ENCODE measurements at regions not wholly inside any gene's neighbourhood (a gene's known extent, or its start where the extent isn't known, plus 50 kb on each side); places are given as distances from the start of the nearest gene placed in this dataset.

DNA sequence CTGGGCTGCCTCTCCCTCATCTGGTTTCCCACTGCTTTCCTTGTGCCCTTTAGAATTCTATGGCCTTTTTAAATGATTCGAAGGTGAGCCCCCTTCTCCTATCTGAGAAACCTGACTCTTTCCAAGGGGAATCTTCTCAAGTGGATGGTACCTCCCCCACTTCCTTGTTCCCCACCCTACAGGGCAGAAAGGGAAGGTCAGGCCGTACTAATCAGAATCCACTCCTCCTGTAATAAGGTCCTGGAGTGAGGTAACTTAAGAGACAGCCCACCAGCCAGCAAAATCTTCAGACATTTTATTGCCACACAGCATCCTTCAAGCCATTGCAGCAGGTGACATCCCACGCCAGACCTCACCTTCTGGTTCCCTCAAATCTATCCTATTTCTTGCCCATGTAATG lies 84.5 kb downstream of the MINAR1 start:
- no peak overlapping the region for H3K4me3 ChIP-seq (ENCODE audit: low read length)

DNA sequence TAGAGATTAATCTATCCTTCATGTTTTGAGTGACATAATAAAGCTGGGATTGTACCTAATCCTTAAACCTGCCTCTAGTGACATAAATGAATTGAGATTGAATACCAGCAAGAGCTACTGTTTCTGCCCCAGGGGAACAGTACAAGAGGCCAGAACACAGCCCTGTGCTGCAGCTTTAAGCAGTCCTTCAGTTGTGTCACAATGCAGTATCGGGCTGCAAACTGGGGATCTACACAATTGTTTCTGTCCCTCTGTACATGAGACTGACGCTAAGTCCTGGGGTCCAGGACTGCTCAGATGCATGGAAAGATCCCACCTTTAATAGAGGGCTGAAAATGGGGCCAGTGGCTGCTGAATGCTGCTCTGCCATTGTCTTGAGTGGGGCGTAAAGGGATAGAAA lies 87.5 kb downstream of the MINAR1 start:
- Histone ChIP-seq H3K9me3 (ENCODE audit: control insufficient read depth, low read depth, low read length) (no peaks in the 10 kb centered on the region), H3K4me3 (ENCODE audit: low read length) (no peak overlapping the region), H3K9ac (ENCODE audit: low read length) (no peak overlapping the region), H3K27me3 (ENCODE audit: control insufficient read depth, insufficient read depth, low read length) (no peaks in the 10 kb centered on the region), H3K4me1 (ENCODE audit: control insufficient read depth, low read depth, low read length) (no peaks in the 10 kb centered on the region), H3K36me3 (ENCODE audit: control insufficient read depth, low read depth, low read length) (no peaks in the 10 kb centered on the region), H3K27ac (ENCODE audit: low read length) (no peak overlapping the region)

More for the DNA sequence above, 84.5 kb downstream of the MINAR1 start:
- H3K4me1 ChIP-seq (ENCODE audit: control insufficient read depth, low read depth, low read length), result no peaks in the 10 kb centered on the region
- no peak overlapping the region for H3K9ac ChIP-seq (ENCODE audit: low read length)
- H3K27me3 ChIP-seq (ENCODE audit: control insufficient read depth, insufficient read depth, low read length), result no peaks in the 10 kb centered on the region
- H3K36me3 ChIP-seq (ENCODE audit: control insufficient read depth, low read depth, low read length), result no peaks in the 10 kb centered on the region
- H3K27ac ChIP-seq (ENCODE audit: low read length), result no peak overlapping the region
- H3K9me3 ChIP-seq (ENCODE audit: control insufficient read depth, low read depth, low read length), result no peaks in the 10 kb centered on the region

DNA sequence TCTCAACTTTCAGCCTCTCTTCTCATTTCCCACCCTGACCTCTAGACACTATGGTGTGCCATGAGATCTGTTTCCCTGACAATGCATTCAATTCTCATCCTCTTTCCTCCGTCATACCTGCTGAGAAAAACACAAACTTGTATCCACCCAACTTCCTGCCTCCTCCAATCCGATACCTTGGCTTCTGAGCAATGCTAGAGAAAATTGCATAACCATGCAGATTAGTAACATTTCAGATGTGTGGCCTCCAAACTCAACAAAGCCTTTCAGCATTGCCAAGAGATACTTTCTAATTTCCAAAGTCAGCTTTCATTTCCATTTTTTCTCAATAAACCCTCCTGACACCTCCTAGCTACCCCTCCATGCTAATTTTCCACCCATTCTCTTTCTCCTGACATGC lies 88.5 kb downstream of the MINAR1 start:
- H3K4me1 ChIP-seq (ENCODE audit: control insufficient read depth, low read depth, low read length), result no peaks in the 10 kb centered on the region
- H3K4me3 ChIP-seq (ENCODE audit: low read length), result no peak overlapping the region
- no peaks in the 10 kb centered on the region for H3K36me3 ChIP-seq (ENCODE audit: control insufficient read depth, low read depth, low read length)
- H3K27ac ChIP-seq (ENCODE audit: low read length), result no peak overlapping the region
- no peaks in the 10 kb centered on the region for H3K9me3 ChIP-seq (ENCODE audit: control insufficient read depth, low read depth, low read length)
- H3K27me3 ChIP-seq (ENCODE audit: control insufficient read depth, insufficient read depth, low read length), result no peaks in the 10 kb centered on the region
- no peak overlapping the region for H3K9ac ChIP-seq (ENCODE audit: low read length)

DNA sequence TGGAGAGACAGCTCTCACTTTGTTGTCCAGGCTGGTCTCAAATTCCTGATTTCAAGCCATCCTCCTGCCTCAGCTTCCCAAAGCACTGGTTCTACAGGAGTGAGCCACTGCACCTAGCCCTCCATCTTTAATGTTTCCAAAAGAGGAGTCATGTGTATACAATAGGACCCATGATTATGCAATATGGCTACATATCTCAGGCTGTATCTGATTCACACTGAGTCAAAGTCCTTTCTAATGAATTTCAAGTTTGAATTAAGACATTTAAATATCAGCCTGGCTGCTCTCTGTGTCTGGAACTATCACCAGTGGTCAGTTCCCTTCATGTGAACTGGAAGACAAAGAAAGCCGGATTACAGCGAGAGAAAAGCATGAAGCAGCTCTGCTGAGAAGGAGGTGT lies 90.5 kb downstream of the MINAR1 start:
- H3K27ac ChIP-seq (ENCODE audit: low read length), result no peak overlapping the region

GRCh38 chr15:79523266-79523665 lies 91.1 kb downstream of the MINAR1 start:
- H3K4me1 ChIP-seq (ENCODE audit: control insufficient read depth, low read depth, low read length), result no peaks in the 10 kb centered on the region
- no peaks in the 10 kb centered on the region for H3K9me3 ChIP-seq (ENCODE audit: control insufficient read depth, low read depth, low read length)
- no peak overlapping the region for H3K4me3 ChIP-seq (ENCODE audit: low read length)
- no peak overlapping the region for H3K9ac ChIP-seq (ENCODE audit: low read length)
- no peaks in the 10 kb centered on the region for H3K36me3 ChIP-seq (ENCODE audit: control insufficient read depth, low read depth, low read length)
- H3K27ac ChIP-seq (ENCODE audit: low read length), result no peak overlapping the region
- no peaks in the 10 kb centered on the region for H3K27me3 ChIP-seq (ENCODE audit: control insufficient read depth, insufficient read depth, low read length)

More for the DNA sequence above, 90.5 kb downstream of the MINAR1 start:
- H3K27me3 ChIP-seq (ENCODE audit: control insufficient read depth, insufficient read depth, low read length), result no peaks in the 10 kb centered on the region
- H3K36me3 ChIP-seq (ENCODE audit: control insufficient read depth, low read depth, low read length), result no peaks in the 10 kb centered on the region
- no peak overlapping the region for H3K4me3 ChIP-seq (ENCODE audit: low read length)
- no peaks in the 10 kb centered on the region for H3K4me1 ChIP-seq (ENCODE audit: control insufficient read depth, low read depth, low read length)
- no peaks in the 10 kb centered on the region for H3K9me3 ChIP-seq (ENCODE audit: control insufficient read depth, low read depth, low read length)
- H3K9ac ChIP-seq (ENCODE audit: low read length), result no peak overlapping the region

DNA sequence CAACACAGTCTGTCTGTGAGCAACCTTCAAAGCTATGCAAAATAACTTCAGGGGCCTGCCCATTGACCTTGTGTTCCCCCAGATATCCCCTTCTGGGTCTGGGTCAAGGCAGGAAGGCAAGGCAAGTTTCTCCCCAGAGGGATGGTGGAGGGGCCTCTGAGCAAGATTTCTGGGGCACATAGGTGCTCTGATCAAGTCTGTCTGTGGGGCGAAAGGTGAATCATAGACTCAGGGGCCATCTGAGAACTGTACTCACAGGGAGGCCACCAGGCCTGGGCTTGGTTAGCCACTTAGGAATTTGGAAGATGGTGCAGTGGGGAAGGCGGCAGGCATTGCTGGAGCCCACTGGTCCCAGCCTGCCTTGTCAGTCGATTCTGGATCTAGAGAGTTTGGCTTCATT lies 92.4 kb downstream of the MINAR1 start:
- H3K9me3 ChIP-seq (ENCODE audit: control insufficient read depth, low read depth, low read length), result no peaks in the 10 kb centered on the region
- no peak overlapping the region for H3K27ac ChIP-seq (ENCODE audit: low read length)
- H3K36me3 ChIP-seq (ENCODE audit: control insufficient read depth, low read depth, low read length), result no peaks in the 10 kb centered on the region
- H3K4me3 ChIP-seq (ENCODE audit: low read length), result no peak overlapping the region
- H3K9ac ChIP-seq (ENCODE audit: low read length), result no peak overlapping the region
- no peaks in the 10 kb centered on the region for H3K4me1 ChIP-seq (ENCODE audit: control insufficient read depth, low read depth, low read length)
- no peaks in the 10 kb centered on the region for H3K27me3 ChIP-seq (ENCODE audit: control insufficient read depth, insufficient read depth, low read length)

- Histone ChIP-seq H3K27me3 (ENCODE audit: control insufficient read depth, insufficient read depth, low read length) (no peaks in the 10 kb centered on the region), H3K9ac (ENCODE audit: low read length) (no peak overlapping the region), H3K4me3 (ENCODE audit: low read length) (no peak overlapping the region), H3K9me3 (ENCODE audit: control insufficient read depth, low read depth, low read length) (no peaks in the 10 kb centered on the region), H3K4me1 (ENCODE audit: control insufficient read depth, low read depth, low read length) (no peaks in the 10 kb centered on the region), H3K36me3 (ENCODE audit: control insufficient read depth, low read depth, low read length) (no peaks in the 10 kb centered on the region), H3K27ac (ENCODE audit: low read length) (no peak overlapping the region)
Measured at GRCh38 chr15:79526376-79526775, 94.2 kb downstream of the MINAR1 start.

GRCh38 chr15:79527821-79528220 lies 95.7 kb downstream of the MINAR1 start:
- Histone ChIP-seq H3K27me3 (ENCODE audit: control insufficient read depth, insufficient read depth, low read length) (no peaks in the 10 kb centered on the region), H3K4me1 (ENCODE audit: control insufficient read depth, low read depth, low read length) (no peaks in the 10 kb centered on the region), H3K9me3 (ENCODE audit: control insufficient read depth, low read depth, low read length) (no peaks in the 10 kb centered on the region), H3K4me3 (ENCODE audit: low read length) (no peak overlapping the region), H3K9ac (ENCODE audit: low read length) (no peak overlapping the region), H3K27ac (ENCODE audit: low read length) (no peak overlapping the region), H3K36me3 (ENCODE audit: control insufficient read depth, low read depth, low read length) (no peaks in the 10 kb centered on the region)

DNA sequence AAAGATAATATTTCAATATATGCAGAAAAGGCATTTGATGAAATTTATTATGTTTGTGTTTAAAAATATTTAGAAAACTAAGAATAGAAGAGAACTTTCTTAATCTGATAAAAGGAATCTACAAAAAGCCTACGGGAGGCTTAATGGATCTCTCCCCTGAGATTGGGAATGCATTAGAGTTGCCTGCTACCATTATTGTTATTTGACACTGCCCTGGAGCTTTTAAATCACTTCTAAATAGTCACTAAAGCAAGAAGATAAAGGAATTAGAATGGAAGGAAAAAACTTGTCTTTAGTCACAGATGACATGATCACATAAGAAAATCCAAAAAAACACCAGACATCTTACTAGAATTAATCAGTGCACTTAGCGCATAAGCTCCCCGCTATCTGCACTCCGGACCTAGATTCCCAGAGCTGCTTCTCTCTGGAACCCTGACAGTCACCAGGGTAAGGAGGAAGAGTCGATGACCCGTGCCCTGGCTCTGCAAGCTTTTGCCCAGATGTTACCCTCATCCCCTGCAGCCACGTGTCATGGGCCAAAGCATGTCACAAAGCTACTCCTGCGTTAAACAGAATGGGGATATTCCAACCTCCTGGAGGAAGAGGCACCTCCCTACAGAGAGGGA lies 97.1 kb downstream of the MINAR1 start:
- no peaks in the 10 kb centered on the region for H3K9me3 ChIP-seq (ENCODE audit: control insufficient read depth, low read depth, low read length)
- no peaks in the 10 kb centered on the region for H3K27me3 ChIP-seq (ENCODE audit: control insufficient read depth, insufficient read depth, low read length)
- no peak overlapping the region for H3K27ac ChIP-seq (ENCODE audit: low read length)
- H3K4me1 ChIP-seq (ENCODE audit: control insufficient read depth, low read depth, low read length), result no peaks in the 10 kb centered on the region
- H3K4me3 ChIP-seq (ENCODE audit: low read length), result no peak overlapping the region
- H3K9ac ChIP-seq (ENCODE audit: low read length), result no peak overlapping the region
- no peaks in the 10 kb centered on the region for H3K36me3 ChIP-seq (ENCODE audit: control insufficient read depth, low read depth, low read length)

DNA sequence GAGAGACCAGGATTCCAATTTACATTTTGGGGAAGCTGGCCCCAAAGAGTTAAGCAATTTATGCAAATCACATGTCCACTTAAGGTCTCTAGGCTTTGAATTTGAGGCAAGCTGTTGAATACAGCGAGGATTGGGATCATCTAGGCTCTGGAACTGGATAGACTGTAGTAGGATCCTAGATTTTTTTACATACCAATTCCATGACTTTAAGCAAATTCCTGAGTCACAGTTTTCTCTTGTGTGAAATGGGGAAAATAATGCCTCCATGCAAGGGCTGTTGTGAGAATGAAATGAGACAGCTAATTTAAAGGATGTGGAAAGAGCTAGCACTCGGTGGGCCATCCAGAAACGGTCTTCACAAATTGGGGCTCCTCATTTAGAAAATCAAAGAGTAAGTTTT lies 103.4 kb downstream of the MINAR1 start:
- H3K9ac ChIP-seq (ENCODE audit: low read length), result no peak overlapping the region
- H3K27ac ChIP-seq (ENCODE audit: low read length), result no peak overlapping the region
- no peaks in the 10 kb centered on the region for H3K36me3 ChIP-seq (ENCODE audit: control insufficient read depth, low read depth, low read length)
- H3K9me3 ChIP-seq (ENCODE audit: control insufficient read depth, low read depth, low read length), result no peaks in the 10 kb centered on the region
- H3K4me1 ChIP-seq (ENCODE audit: control insufficient read depth, low read depth, low read length), result no peaks in the 10 kb centered on the region
- no peaks in the 10 kb centered on the region for H3K27me3 ChIP-seq (ENCODE audit: control insufficient read depth, insufficient read depth, low read length)
- no peak overlapping the region for H3K4me3 ChIP-seq (ENCODE audit: low read length)

GRCh38 chr15:79538527-79538926 lies 106.4 kb downstream of the MINAR1 start:
- Histone ChIP-seq H3K27ac (ENCODE audit: low read length) (no peak overlapping the region), H3K36me3 (ENCODE audit: control insufficient read depth, low read depth, low read length) (no peaks in the 10 kb centered on the region), H3K9ac (ENCODE audit: low read length) (no peak overlapping the region), H3K27me3 (ENCODE audit: control insufficient read depth, insufficient read depth, low read length) (no peaks in the 10 kb centered on the region), H3K4me3 (ENCODE audit: low read length) (no peak overlapping the region), H3K9me3 (ENCODE audit: control insufficient read depth, low read depth, low read length) (no peaks in the 10 kb centered on the region), H3K4me1 (ENCODE audit: control insufficient read depth, low read depth, low read length) (no peaks in the 10 kb centered on the region)

- H3K9ac ChIP-seq (ENCODE audit: low read length), result no peak overlapping the region
- H3K4me1 ChIP-seq (ENCODE audit: control insufficient read depth, low read depth, low read length), result no peaks in the 10 kb centered on the region
- H3K27ac ChIP-seq (ENCODE audit: low read length), result no peak overlapping the region
- H3K9me3 ChIP-seq (ENCODE audit: control insufficient read depth, low read depth, low read length), result no peaks in the 10 kb centered on the region
- no peaks in the 10 kb centered on the region for H3K36me3 ChIP-seq (ENCODE audit: control insufficient read depth, low read depth, low read length)
- no peaks in the 10 kb centered on the region for H3K27me3 ChIP-seq (ENCODE audit: control insufficient read depth, insufficient read depth, low read length)
- H3K4me3 ChIP-seq (ENCODE audit: low read length), result no peak overlapping the region
Measured at GRCh38 chr15:79539401-79539800, 107.3 kb downstream of the MINAR1 start.

All from iPS-18a (cell line).